ENCODE measurements at regions not wholly inside any gene's neighbourhood (a gene's known extent, or its start where the extent isn't known, plus 50 kb on each side); places are given as distances from the start of the nearest gene placed in this dataset.

- Histone ChIP-seq H3K4me1 (ENCODE audit: control insufficient read depth in 5 of 5, insufficient read depth in 5 of 5, low read length in 5 of 5) (no peaks in the 10 kb centered on the region), H3K27ac (ENCODE audit: low read depth, low read length) (no peak overlapping the region), H3K36me3 (ENCODE audit: control insufficient read depth in 5 of 5, insufficient read depth in 5 of 5, low read length in 5 of 5) (no peaks in the 10 kb centered on the region), H3K9ac (ENCODE audit: low read length in 5 of 5) (no peak overlapping the region), H3K27me3 (ENCODE audit: control insufficient read depth in 5 of 5, insufficient read depth in 4 of 5, low read length in 5 of 5) (no peaks in the 10 kb centered on the region), H3K9me3 (ENCODE audit: control insufficient read depth in 5 of 5, low read length in 5 of 5) (no peaks in the 10 kb centered on the region), H3K4me3 (ENCODE audit: low read depth in 1 of 5, low read length in 5 of 5) (no peak overlapping the region)
Measured at GRCh38 chr1:60740154-60740553, 342.2 kb upstream of the NFIA start.

DNA sequence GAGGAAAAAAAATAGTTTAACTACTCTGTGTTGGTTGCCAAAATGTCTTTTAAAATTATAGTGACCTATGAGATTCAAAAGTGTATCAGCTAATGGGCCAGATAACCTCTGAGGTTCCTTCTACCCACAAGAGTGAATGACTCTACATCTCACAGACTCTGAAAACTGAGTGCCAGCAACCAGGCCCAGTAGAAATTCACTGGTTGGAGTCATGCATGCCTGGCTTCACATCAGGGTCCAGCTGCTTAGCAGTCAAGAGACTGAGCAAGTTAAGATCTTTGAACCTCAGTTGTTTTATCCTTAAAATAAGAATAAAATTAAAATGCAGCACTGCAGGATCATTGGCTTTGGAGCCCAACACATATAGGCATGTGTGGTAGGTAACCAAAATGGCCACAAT is 342.6 kb upstream of the NFIA start:
- H3K36me3 ChIP-seq (ENCODE audit: control insufficient read depth in 5 of 5, insufficient read depth in 5 of 5, low read length in 5 of 5): no peaks in the 10 kb centered on the region
- no peaks in the 10 kb centered on the region for H3K9me3 ChIP-seq (ENCODE audit: control insufficient read depth in 5 of 5, low read length in 5 of 5)
- H3K27ac ChIP-seq (ENCODE audit: low read depth, low read length): no peak overlapping the region
- H3K9ac ChIP-seq (ENCODE audit: low read length in 5 of 5): no peak overlapping the region
- no peaks in the 10 kb centered on the region for H3K27me3 ChIP-seq (ENCODE audit: control insufficient read depth in 5 of 5, insufficient read depth in 4 of 5, low read length in 5 of 5)
- no peaks in the 10 kb centered on the region for H3K4me1 ChIP-seq (ENCODE audit: control insufficient read depth in 5 of 5, insufficient read depth in 5 of 5, low read length in 5 of 5)
- no peak overlapping the region for H3K4me3 ChIP-seq (ENCODE audit: low read depth in 1 of 5, low read length in 5 of 5)

DNA sequence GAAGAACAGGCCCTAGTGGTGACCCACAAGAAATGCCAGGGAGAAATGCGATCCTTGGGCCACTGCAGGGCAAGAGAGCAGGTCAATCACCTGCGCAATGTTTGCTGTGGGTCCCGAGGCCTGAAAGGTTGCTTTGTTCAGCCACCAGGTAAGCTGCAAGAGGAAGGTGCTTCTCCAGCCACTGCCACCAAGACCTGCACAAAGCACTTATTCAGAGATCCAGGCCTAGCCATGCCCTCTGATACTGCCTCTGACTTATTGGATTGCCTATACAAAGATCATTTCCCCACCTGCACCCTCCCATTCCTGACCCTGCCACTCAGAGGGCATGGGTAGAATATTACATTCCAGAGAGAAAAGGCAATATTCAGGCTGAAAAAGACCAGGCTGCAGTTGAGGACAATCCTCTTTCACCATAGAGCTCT is 349.4 kb upstream of the NFIA start:
- Histone ChIP-seq H3K27me3 (ENCODE audit: control insufficient read depth in 5 of 5, insufficient read depth in 4 of 5, low read length in 5 of 5) (no peaks in the 10 kb centered on the region), H3K9ac (ENCODE audit: low read length in 5 of 5) (no peak overlapping the region), H3K4me3 (ENCODE audit: low read depth in 1 of 5, low read length in 5 of 5) (no peak overlapping the region), H3K4me1 (ENCODE audit: control insufficient read depth in 5 of 5, insufficient read depth in 5 of 5, low read length in 5 of 5) (peaks cover 0 to 3% (median 0%) of the 10 kb centered on the region in 5 donors), H3K27ac (ENCODE audit: low read depth, low read length) (no peak overlapping the region), H3K9me3 (ENCODE audit: control insufficient read depth in 5 of 5, low read length in 5 of 5) (no peaks in the 10 kb centered on the region), H3K36me3 (ENCODE audit: control insufficient read depth in 5 of 5, insufficient read depth in 5 of 5, low read length in 5 of 5) (no peaks in the 10 kb centered on the region)

DNA sequence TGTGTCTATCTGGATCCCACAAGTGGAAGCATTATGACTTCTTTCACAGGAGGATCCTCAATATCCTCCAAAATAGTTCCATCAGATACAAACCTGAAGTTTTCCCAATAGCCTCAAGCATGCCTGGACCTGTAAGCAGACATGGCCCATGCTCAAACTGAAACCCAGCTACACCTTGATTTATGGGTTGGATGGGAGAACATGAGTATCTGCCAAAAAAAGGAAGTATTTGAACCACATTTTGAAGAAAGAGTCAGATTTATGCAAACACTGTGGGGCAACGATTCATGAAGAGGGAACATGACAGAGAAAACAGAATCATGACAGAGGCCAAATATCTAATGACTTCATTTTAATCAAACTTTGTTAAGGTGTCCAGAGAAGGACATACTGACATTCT is 351.0 kb upstream of the NFIA start:
- Histone ChIP-seq H3K4me1 (ENCODE audit: control insufficient read depth in 5 of 5, insufficient read depth in 5 of 5, low read length in 5 of 5) (peaks cover 0 to 3% (median 0%) of the 10 kb centered on the region in 5 donors), H3K4me3 (ENCODE audit: low read depth in 1 of 5, low read length in 5 of 5) (no peak overlapping the region), H3K27ac (ENCODE audit: low read depth, low read length) (no peak overlapping the region), H3K27me3 (ENCODE audit: control insufficient read depth in 5 of 5, insufficient read depth in 4 of 5, low read length in 5 of 5) (no peaks in the 10 kb centered on the region), H3K9me3 (ENCODE audit: control insufficient read depth in 5 of 5, low read length in 5 of 5) (no peaks in the 10 kb centered on the region), H3K36me3 (ENCODE audit: control insufficient read depth in 5 of 5, insufficient read depth in 5 of 5, low read length in 5 of 5) (no peaks in the 10 kb centered on the region), H3K9ac (ENCODE audit: low read length in 5 of 5) (no peak overlapping the region)

DNA sequence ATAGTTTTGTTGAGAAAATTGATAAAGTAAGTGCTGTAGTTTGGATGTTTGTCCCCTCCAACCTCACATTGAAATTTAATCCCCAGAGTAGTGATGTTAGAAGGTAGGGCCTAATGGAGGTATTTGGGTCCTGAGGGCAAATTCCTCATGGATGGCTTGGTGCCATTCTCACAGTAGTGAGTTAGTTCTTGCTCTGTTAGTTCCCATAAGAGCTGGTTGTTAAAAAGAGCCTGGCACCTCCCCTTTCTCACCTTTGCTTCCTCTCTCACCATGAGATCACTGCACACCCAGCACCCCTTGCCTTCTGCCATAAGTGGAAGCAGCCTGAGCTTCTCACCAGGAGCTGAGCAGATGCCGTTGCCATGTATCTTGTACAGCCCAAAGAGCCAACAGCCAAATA is 354.8 kb upstream of the NFIA start:
- Histone ChIP-seq H3K4me1 (ENCODE audit: control insufficient read depth in 5 of 5, insufficient read depth in 5 of 5, low read length in 5 of 5) (peaks cover 0 to 3% (median 0%) of the 10 kb centered on the region in 5 donors), H3K9ac (ENCODE audit: low read length in 5 of 5) (no peak overlapping the region), H3K9me3 (ENCODE audit: control insufficient read depth in 5 of 5, low read length in 5 of 5) (no peaks in the 10 kb centered on the region)

DNA sequence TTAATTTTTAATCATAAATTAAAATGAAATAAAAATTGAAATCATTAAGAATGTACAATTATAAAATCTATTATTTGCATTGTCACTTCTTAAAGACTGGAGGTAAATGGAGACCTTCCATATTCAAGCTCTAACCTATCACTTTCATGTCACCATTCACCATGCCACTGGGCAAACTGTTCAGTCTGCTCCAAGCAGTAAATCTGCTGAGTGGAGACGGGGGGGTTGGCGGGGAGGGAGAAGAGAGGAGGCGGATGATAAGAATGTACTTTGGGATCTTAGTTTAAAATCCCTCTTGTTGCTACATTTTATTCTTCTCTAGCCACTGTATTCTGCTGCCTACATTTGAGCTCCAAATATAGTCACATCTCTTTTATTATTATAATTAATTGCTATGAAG is 365.9 kb upstream of the NFIA start:
- Histone ChIP-seq H3K27me3 (ENCODE audit: control insufficient read depth in 5 of 5, insufficient read depth in 4 of 5, low read length in 5 of 5) (no peaks in the 10 kb centered on the region), H3K9me3 (ENCODE audit: control insufficient read depth in 5 of 5, low read length in 5 of 5) (peaks cover 0 to 4% (median under 1%) of the 10 kb centered on the region in 5 donors), H3K36me3 (ENCODE audit: control insufficient read depth in 5 of 5, insufficient read depth in 5 of 5, low read length in 5 of 5) (no peaks in the 10 kb centered on the region), H3K4me1 (ENCODE audit: control insufficient read depth in 5 of 5, insufficient read depth in 5 of 5, low read length in 5 of 5) (no peaks in the 10 kb centered on the region), H3K9ac (ENCODE audit: low read length in 5 of 5) (no peak overlapping the region), H3K27ac (ENCODE audit: low read depth, low read length) (no peak overlapping the region), H3K4me3 (ENCODE audit: low read depth in 1 of 5, low read length in 5 of 5) (no peak overlapping the region)

More for the DNA sequence above, 354.8 kb upstream of the NFIA start:
- H3K27ac ChIP-seq (ENCODE audit: low read depth, low read length): no peak overlapping the region
- H3K4me3 ChIP-seq (ENCODE audit: low read depth in 1 of 5, low read length in 5 of 5): no peak overlapping the region
- no peaks in the 10 kb centered on the region for H3K27me3 ChIP-seq (ENCODE audit: control insufficient read depth in 5 of 5, insufficient read depth in 4 of 5, low read length in 5 of 5)
- H3K36me3 ChIP-seq (ENCODE audit: control insufficient read depth in 5 of 5, insufficient read depth in 5 of 5, low read length in 5 of 5): no peaks in the 10 kb centered on the region

- Histone ChIP-seq H3K27ac (ENCODE audit: low read depth, low read length) (no peak overlapping the region), H3K36me3 (ENCODE audit: control insufficient read depth in 5 of 5, insufficient read depth in 5 of 5, low read length in 5 of 5) (no peaks in the 10 kb centered on the region), H3K27me3 (ENCODE audit: control insufficient read depth in 5 of 5, insufficient read depth in 4 of 5, low read length in 5 of 5) (no peaks in the 10 kb centered on the region), H3K9ac (ENCODE audit: low read length in 5 of 5) (no peak overlapping the region), H3K4me3 (ENCODE audit: low read depth in 1 of 5, low read length in 5 of 5) (no peak overlapping the region), H3K4me1 (ENCODE audit: control insufficient read depth in 5 of 5, insufficient read depth in 5 of 5, low read length in 5 of 5) (no peaks in the 10 kb centered on the region), H3K9me3 (ENCODE audit: control insufficient read depth in 5 of 5, low read length in 5 of 5) (no peaks in the 10 kb centered on the region)
Measured at GRCh38 chr1:60715970-60716369, 366.4 kb upstream of the NFIA start.

DNA sequence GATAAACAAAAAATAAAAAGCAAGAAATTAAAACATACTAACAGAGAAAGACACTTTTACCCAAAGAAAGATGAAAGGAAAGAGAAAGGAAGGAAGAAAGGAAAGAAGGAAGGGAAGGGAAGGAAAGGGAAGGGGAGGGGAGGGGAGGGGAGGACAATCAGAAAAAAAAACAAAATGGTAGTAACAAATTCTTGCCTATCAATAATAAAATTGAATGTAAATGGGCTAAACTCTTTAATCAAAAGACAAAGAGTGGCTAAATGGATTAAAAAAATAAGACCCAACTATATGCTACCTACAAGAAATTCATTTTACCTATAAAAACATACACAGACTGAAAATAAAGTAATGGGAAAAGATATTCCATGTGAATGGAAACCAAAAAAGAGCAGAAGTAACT is 372.9 kb upstream of the NFIA start:
- H3K4me3 ChIP-seq (ENCODE audit: low read depth in 1 of 5, low read length in 5 of 5): no peak overlapping the region
- no peaks in the 10 kb centered on the region for H3K27me3 ChIP-seq (ENCODE audit: control insufficient read depth in 5 of 5, insufficient read depth in 4 of 5, low read length in 5 of 5)
- no peak overlapping the region for H3K27ac ChIP-seq (ENCODE audit: low read depth, low read length)
- H3K9ac ChIP-seq (ENCODE audit: low read length in 5 of 5): no peak overlapping the region
- H3K4me1 ChIP-seq (ENCODE audit: control insufficient read depth in 5 of 5, insufficient read depth in 5 of 5, low read length in 5 of 5): no peaks in the 10 kb centered on the region
- no peaks in the 10 kb centered on the region for H3K9me3 ChIP-seq (ENCODE audit: control insufficient read depth in 5 of 5, low read length in 5 of 5)
- no peaks in the 10 kb centered on the region for H3K36me3 ChIP-seq (ENCODE audit: control insufficient read depth in 5 of 5, insufficient read depth in 5 of 5, low read length in 5 of 5)

GRCh38 chr1:60705026-60705425 is 377.3 kb upstream of the NFIA start:
- no peak overlapping the region for H3K27ac ChIP-seq (ENCODE audit: low read depth, low read length)
- no peaks in the 10 kb centered on the region for H3K9me3 ChIP-seq (ENCODE audit: control insufficient read depth in 5 of 5, low read length in 5 of 5)
- no peaks in the 10 kb centered on the region for H3K27me3 ChIP-seq (ENCODE audit: control insufficient read depth in 5 of 5, insufficient read depth in 4 of 5, low read length in 5 of 5)
- no peaks in the 10 kb centered on the region for H3K36me3 ChIP-seq (ENCODE audit: control insufficient read depth in 5 of 5, insufficient read depth in 5 of 5, low read length in 5 of 5)
- no peak overlapping the region for H3K9ac ChIP-seq (ENCODE audit: low read length in 5 of 5)
- H3K4me1 ChIP-seq (ENCODE audit: control insufficient read depth in 5 of 5, insufficient read depth in 5 of 5, low read length in 5 of 5): no peaks in the 10 kb centered on the region
- H3K4me3 ChIP-seq (ENCODE audit: low read depth in 1 of 5, low read length in 5 of 5): no peak overlapping the region

DNA sequence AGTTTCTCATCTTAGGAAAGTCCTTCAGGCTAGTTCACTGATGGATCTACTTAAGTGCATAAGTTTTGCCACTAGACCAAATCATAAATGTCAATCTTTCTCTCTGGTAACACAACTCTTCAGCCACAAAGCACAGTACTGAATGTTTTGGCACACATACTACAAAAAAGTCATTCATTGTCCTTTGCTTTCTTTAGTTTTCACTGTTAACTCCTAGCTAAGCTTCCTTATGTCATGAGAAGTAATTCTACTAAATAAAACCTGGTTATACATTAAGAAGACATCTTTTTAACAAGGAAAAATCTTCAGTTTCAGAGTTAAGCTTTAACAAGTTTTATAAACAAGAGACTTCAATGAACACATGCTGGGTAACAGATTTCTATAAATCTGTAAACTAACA is 379.2 kb upstream of the NFIA start:
- Histone ChIP-seq H3K4me3 (ENCODE audit: low read depth in 1 of 5, low read length in 5 of 5) (no peak overlapping the region), H3K4me1 (ENCODE audit: control insufficient read depth in 5 of 5, insufficient read depth in 5 of 5, low read length in 5 of 5) (no peaks in the 10 kb centered on the region), H3K27ac (ENCODE audit: low read depth, low read length) (no peak overlapping the region), H3K27me3 (ENCODE audit: control insufficient read depth in 5 of 5, insufficient read depth in 4 of 5, low read length in 5 of 5) (no peaks in the 10 kb centered on the region), H3K36me3 (ENCODE audit: control insufficient read depth in 5 of 5, insufficient read depth in 5 of 5, low read length in 5 of 5) (no peaks in the 10 kb centered on the region), H3K9ac (ENCODE audit: low read length in 5 of 5) (no peak overlapping the region), H3K9me3 (ENCODE audit: control insufficient read depth in 5 of 5, low read length in 5 of 5) (no peaks in the 10 kb centered on the region)

GRCh38 chr1:60699325-60699724 is 383.0 kb upstream of the NFIA start:
- Histone ChIP-seq H3K4me1 (ENCODE audit: control insufficient read depth in 5 of 5, insufficient read depth in 5 of 5, low read length in 5 of 5) (no peaks in the 10 kb centered on the region), H3K4me3 (ENCODE audit: low read depth in 1 of 5, low read length in 5 of 5) (no peak overlapping the region), H3K27me3 (ENCODE audit: control insufficient read depth in 5 of 5, insufficient read depth in 4 of 5, low read length in 5 of 5) (no peaks in the 10 kb centered on the region), H3K9me3 (ENCODE audit: control insufficient read depth in 5 of 5, low read length in 5 of 5) (no peaks in the 10 kb centered on the region), H3K36me3 (ENCODE audit: control insufficient read depth in 5 of 5, insufficient read depth in 5 of 5, low read length in 5 of 5) (no peaks in the 10 kb centered on the region), H3K27ac (ENCODE audit: low read depth, low read length) (no peak overlapping the region), H3K9ac (ENCODE audit: low read length in 5 of 5) (no peak overlapping the region)

Measured in subcutaneous abdominal adipose tissue (tissue), 5 donors.